K562 (cell line): ENCODE measurements at regions not wholly inside any gene's neighbourhood (a gene's known extent, or its start where the extent isn't known, plus 50 kb on each side); places are given as distances from the start of the nearest gene placed in this dataset.

Experiments
- ATF2 ChIP-seq: sonication (generic); formaldehyde crosslinking; IDR thresholded peaks from 2 replicates; pipeline ENCODE4 v1.8.1; 2022; ENCODE audit warnings: missing genetic modification reagents
- EP300 ChIP-seq: IDR thresholded peaks from 2 replicates; pipeline ENCODE4 v1.6.1; 2012; ENCODE audit warnings: low read length, improper control_type of control experiment
- EZH2 ChIP-seq: IDR thresholded peaks from 2 replicates; pipeline ENCODE4 v1.6.1; 2012; ENCODE audit warnings: low read depth, mild to moderate bottlenecking, inconsistent platforms, low read length, borderline replicate concordance
- FOXJ3 ChIP-seq: sonication (generic); formaldehyde crosslinking; IDR thresholded peaks from 2 replicates; pipeline ENCODE4 v1.4.0; 2020; ENCODE audit warnings: mild to moderate bottlenecking, missing genetic modification reagents
- HDGF ChIP-seq: fragments of 450-650 bp; IDR thresholded peaks from 2 replicates; pipeline ENCODE4 v1.6.1; 2016
- JUNB ChIP-seq: fragments of 450-650 bp; formaldehyde crosslinking; conservative IDR thresholded peaks from 2 replicates; pipeline ENCODE4 v1.4.0; 2020; ENCODE audit warnings: mild to moderate bottlenecking
- KDM4B ChIP-seq, 2 experiments: fragments of 450-650 bp in 1 of 2; sonication (generic) in 1 of 2; IDR thresholded peaks; 2 replicates each; pipeline ENCODE4 v1.6.1; 2016 to 2017; ENCODE audit warnings: borderline replicate concordance in 2 of 2, antibody characterized with exemption in 1 of 2, low read depth in 1 of 2, mild to moderate bottlenecking in 1 of 2
- MYC ChIP-seq, 2 experiments: fragments of 250-450 bp in 1 of 2; sonication (Bioruptor Pico) in 1 of 2; IDR thresholded peaks; 2 replicates each; pipeline versions ENCODE4 v1.5.1 to v1.6.1; 2012 to 2021; ENCODE audit warnings: low read depth in 2 of 2, borderline replicate concordance in 1 of 2, improper control_type of control experiment in 1 of 2, low read length in 1 of 2, mild to moderate bottlenecking in 1 of 2, moderate library complexity in 1 of 2
- ZNF224 ChIP-seq: sonication (generic); formaldehyde crosslinking; IDR thresholded peaks from 2 replicates; pipeline ENCODE4 v1.8.0; 2022; ENCODE audit warnings: mild to moderate bottlenecking, missing genetic modification reagents

DNA sequence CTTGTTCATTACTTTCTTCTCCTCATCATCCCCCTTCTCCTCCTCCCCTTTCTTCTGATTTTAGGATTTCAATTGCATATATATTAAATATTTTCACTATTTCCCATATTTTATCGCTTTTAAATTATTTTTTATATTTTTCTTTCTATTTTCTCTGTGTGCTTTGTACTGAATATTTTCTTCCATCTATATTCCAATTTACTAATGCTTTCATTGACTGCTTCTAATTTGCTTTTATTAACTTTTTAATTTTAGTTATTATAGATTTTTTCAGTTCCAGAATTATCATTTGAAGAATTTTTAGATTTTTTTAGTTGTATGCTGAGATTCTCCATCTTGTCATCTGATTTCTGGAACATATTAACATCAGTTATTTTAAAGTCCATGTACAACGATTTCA lies 83.2 kb upstream of the ST3GAL6 start:
- TF ChIP-seq EP300 = no peak
- no peak for TF ChIP-seq EZH2
- TF ChIP-seq JUNB (CRISPR knock-in tag) = no peak
- no peak for TF ChIP-seq ATF2 (CRISPR knock-in tag)
- no peak for TF ChIP-seq ZNF224
- TF ChIP-seq FOXJ3 (CRISPR knock-in tag) = no peak
- no peak for TF ChIP-seq MYC (IDR thresholded peaks at IDR 0.05; ENCODE audit: low read depth, low read length)
- TF ChIP-seq MYC (CRISPR knock-in tag; IDR thresholded peaks at IDR 0.05; ENCODE audit: borderline replicate concordance, low read depth) = no peak
- TF ChIP-seq HDGF = no peak
- TF ChIP-seq KDM4B (IDR thresholded peaks at IDR 0.05; ENCODE audit: borderline replicate concordance in 2 of 2, low read depth in 1 of 2) = no peak
